Upper lobe of left lung (tissue), 6 donors: ENCODE measurements at regions not wholly inside any gene's neighbourhood (a gene's known extent, or its start where the extent isn't known, plus 50 kb on each side); places are given as distances from the start of the nearest gene placed in this dataset.
"Not testable (repeated sequence)": the region's sequence is repeated elsewhere in the genome, so short reads cannot be mapped to it uniquely, and the experiment has no call there.

Source experiments
- ATAC-seq, 2 donors: fragments of 200-7000 bp; cut with Tn5 transposase; one replicate each; pipeline ENCODE4 v1.9.1; 2022; ENCODE audit warnings: mild to moderate bottlenecking in 2 of 2, moderate library complexity in 2 of 2; ENCODE audit not compliant: low FRiP score in 2 of 2
- DNase-seq, 2 donors: peaks; one replicate each; pipeline ENCODE4 v3.0.0-alpha.2; 2019 to 2020
- H3K27ac ChIP-seq, 4 donors: fragments of 200-600 bp; sonication (generic); one replicate each; pipeline ENCODE4 v1.5.1; 2016 to 2019
- H3K27me3 ChIP-seq, 4 donors: fragments of 200-600 bp; sonication (generic); one replicate each; pipeline ENCODE4 v1.5.1; 2017 to 2019
- H3K36me3 ChIP-seq, 4 donors: fragments of 200-600 bp; sonication (generic); one replicate each; pipeline ENCODE4 v1.5.1; 2016 to 2019
- H3K4me1 ChIP-seq, 4 donors: fragments of 200-600 bp; sonication (generic); one replicate each; pipeline ENCODE4 v1.5.1; 2018 to 2019
- H3K4me3 ChIP-seq, 4 donors: fragments of 200-600 bp; sonication (generic); one replicate each; pipeline ENCODE4 v1.5.1; 2017 to 2019; ENCODE audit warnings: mild to moderate bottlenecking in 2 of 4, moderate library complexity in 1 of 4
- H3K9me3 ChIP-seq, 4 donors: fragments of 200-600 bp; sonication (generic); one replicate each; pipeline ENCODE4 v1.5.1; 2018 to 2019
- EP300 ChIP-seq, 4 donors: sonication (generic); formaldehyde crosslinking; IDR thresholded peaks; one replicate each; pipeline ENCODE4 v1.5.1; 2017; ENCODE audit warnings: antibody characterized with exemption in 4 of 4, control low read depth in 2 of 4
- POLR2A ChIP-seq, 4 donors: fragments of 450-650 bp; IDR thresholded peaks; one replicate each; pipeline ENCODE4 v1.5.1; 2016 to 2017; ENCODE audit warnings: antibody characterized with exemption in 4 of 4, mild to moderate bottlenecking in 2 of 4
- POLR2AphosphoS5 ChIP-seq, 2 donors: sonication (generic); formaldehyde crosslinking; IDR thresholded peaks; one replicate each; pipeline ENCODE4 v1.5.1; 2017; ENCODE audit warnings: antibody characterized with exemption in 2 of 2
- WGBS, 2 donors: methylation state at CpG; one replicate each; pipeline ENCODE4 v1.1.5; 2017 to 2018; 5-methylcytosine and 5-hydroxymethylcytosine counted together
- TF ChIP-seq, protein P1 (sequence below), 6 experiments: fragments of 450-650 bp in 4 of 6; fragments of 200-600 bp in 2 of 6; sonication (generic) in 2 of 6; IDR thresholded peaks; one replicate each; pipeline ENCODE4 v1.5.1; 2016 to 2019; ENCODE audit warnings: antibody characterized with exemption in 6 of 6
- donor health status: DM: no; HTN: no; CAD: no; lungs with moderate emphysema.
- donor health status: DM: no; HTN: yes; CAD: no; lungs with severe emphysema.

DNA sequence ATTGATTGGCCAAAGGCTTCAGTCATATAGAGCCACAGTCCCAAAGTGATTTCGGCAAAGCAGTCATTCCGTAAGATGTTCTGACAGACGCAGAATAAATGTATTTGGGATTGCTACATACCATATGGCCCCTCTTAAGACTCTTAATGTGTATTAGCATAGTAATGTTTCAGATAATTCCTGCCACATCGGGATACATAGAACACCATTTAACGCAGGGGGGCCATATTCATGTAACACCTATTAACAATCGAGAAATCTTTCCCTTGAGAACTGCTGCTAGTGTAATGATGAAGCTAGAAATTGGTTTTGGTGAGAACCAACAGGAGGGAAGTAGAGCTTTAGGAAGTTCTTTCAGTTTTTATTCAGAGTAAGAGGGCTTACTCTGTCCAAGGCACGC, 390.9 kb upstream of the SASH1 start:
- no peak for DNase-seq
- H3K36me3 ChIP-seq = no peaks in the 10 kb centered on the region
- 91 to 94% methylated on average over 7 of the region's 7 CpGs for WGBS, 2 donors
- no peak overlapping the region for H3K4me3 ChIP-seq
- no peak overlapping the region for H3K27ac ChIP-seq
- no peaks in the 10 kb centered on the region for H3K27me3 ChIP-seq
- TF ChIP-seq, protein P1, sequence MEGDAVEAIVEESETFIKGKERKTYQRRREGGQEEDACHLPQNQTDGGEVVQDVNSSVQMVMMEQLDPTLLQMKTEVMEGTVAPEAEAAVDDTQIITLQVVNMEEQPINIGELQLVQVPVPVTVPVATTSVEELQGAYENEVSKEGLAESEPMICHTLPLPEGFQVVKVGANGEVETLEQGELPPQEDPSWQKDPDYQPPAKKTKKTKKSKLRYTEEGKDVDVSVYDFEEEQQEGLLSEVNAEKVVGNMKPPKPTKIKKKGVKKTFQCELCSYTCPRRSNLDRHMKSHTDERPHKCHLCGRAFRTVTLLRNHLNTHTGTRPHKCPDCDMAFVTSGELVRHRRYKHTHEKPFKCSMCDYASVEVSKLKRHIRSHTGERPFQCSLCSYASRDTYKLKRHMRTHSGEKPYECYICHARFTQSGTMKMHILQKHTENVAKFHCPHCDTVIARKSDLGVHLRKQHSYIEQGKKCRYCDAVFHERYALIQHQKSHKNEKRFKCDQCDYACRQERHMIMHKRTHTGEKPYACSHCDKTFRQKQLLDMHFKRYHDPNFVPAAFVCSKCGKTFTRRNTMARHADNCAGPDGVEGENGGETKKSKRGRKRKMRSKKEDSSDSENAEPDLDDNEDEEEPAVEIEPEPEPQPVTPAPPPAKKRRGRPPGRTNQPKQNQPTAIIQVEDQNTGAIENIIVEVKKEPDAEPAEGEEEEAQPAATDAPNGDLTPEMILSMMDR (IDR thresholded peaks at IDR 0.05) = no peak
- TF ChIP-seq POLR2AphosphoS5 (IDR thresholded peaks at IDR 0.05) (no peak), POLR2A (IDR thresholded peaks at IDR 0.05) (no peak), EP300 (IDR thresholded peaks at IDR 0.05) (no peak)
- H3K9me3 ChIP-seq = no peaks in the 10 kb centered on the region
- peaks cover 10 to 20% (median 15%) of the 10 kb centered on the region in 4 donors for H3K4me1 ChIP-seq
- ATAC-seq = no peak

DNA sequence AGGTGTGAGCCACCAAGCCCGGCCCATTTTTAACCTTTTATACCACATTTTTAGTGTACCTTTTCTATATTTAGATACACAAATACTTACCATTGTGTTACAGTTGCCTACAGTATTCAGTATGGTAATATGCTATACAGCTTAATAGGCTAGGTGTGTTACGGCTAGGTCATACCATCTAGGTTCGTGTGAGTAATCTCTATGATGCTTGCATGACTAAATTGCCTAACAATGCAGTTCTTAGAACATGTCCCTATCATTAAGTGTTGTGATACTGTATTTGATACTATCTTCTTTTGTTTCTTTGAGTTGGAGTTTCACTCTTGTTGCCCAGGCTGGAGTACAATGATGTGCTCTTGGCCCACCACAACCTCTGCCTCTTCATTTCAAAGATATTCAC, 387.7 kb upstream of the SASH1 start:
- H3K4me1 ChIP-seq = peaks cover 10 to 31% (median 14%) of the 10 kb centered on the region in 4 donors
- WGBS, 2 donors = 92 to 98% methylated on average over 3 of the region's 3 CpGs
- TF ChIP-seq EP300 (IDR thresholded peaks at IDR 0.05) = no peak
- TF ChIP-seq, protein P1 (IDR thresholded peaks at IDR 0.05) = no peak
- no peak for TF ChIP-seq POLR2AphosphoS5 (IDR thresholded peaks at IDR 0.05)
- TF ChIP-seq POLR2A (IDR thresholded peaks at IDR 0.05) = no peak
- no peak overlapping the region for H3K4me3 ChIP-seq
- DNase-seq (no peak), ATAC-seq (no peak)
- H3K27ac ChIP-seq = no peak overlapping the region
- no peaks in the 10 kb centered on the region for H3K27me3 ChIP-seq
- no peaks in the 10 kb centered on the region for H3K9me3 ChIP-seq
- no peaks in the 10 kb centered on the region for H3K36me3 ChIP-seq

GRCh38 chr6:147958683-147959082, 384.0 kb upstream of the SASH1 start:
- no peak overlapping the region for H3K4me3 ChIP-seq
- H3K4me1 ChIP-seq = peaks cover 0 to 17% (median 0%) of the 10 kb centered on the region in 4 donors
- TF ChIP-seq EP300 (IDR thresholded peaks at IDR 0.05) (peak in 1 of 4 donors; percentile 33), POLR2AphosphoS5 (IDR thresholded peaks at IDR 0.05) (no peak), POLR2A (IDR thresholded peaks at IDR 0.05) (no peak)
- TF ChIP-seq, protein P1 (IDR thresholded peaks at IDR 0.05) = no peak
- peak in 1 of 2 donors; percentile 84 for DNase-seq
- ATAC-seq = peak; percentile 41 to 77
- no peak overlapping the region for H3K27ac ChIP-seq
- H3K9me3 ChIP-seq = no peaks in the 10 kb centered on the region
- no peaks in the 10 kb centered on the region for H3K36me3 ChIP-seq
- no peaks in the 10 kb centered on the region for H3K27me3 ChIP-seq
- 55 to 86% methylated on average over 2 of the region's 2 CpGs for WGBS, 2 donors

GRCh38 chr6:147961481-147962141, 381.0 kb upstream of the SASH1 start:
- H3K36me3 ChIP-seq = no peaks in the 10 kb centered on the region
- H3K27ac ChIP-seq = no peak overlapping the region
- H3K4me3 ChIP-seq = no peak overlapping the region

DNA sequence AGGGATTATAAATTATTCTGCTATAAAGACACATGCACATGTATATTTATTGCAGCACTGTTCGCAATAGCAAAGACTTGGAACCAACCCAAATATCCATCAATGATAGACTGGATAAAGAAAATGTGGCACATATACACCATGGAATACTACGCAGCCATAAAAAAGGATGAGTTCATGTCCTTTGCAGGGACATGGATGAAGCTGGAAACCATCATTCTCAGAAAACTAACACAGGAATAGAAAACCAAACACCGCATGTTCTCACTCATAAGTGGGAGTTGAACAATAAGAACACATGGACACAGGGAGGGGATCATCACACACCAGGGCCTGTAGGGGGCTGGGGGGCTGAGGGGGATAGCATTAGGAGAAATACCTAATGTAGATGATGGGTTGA, 377.2 kb upstream of the SASH1 start:
- not testable (repeated sequence) for H3K36me3 ChIP-seq, H3K9me3 ChIP-seq, H3K27ac ChIP-seq, ATAC-seq, H3K27me3 ChIP-seq, H3K4me1 ChIP-seq, DNase-seq, H3K4me3 ChIP-seq
- 94 to 96% methylated on average over 3 of the region's 3 CpGs for WGBS, 2 donors

More at GRCh38 chr6:147961481-147962141, 381.0 kb upstream of the SASH1 start:
- no peak for DNase-seq
- Histone ChIP-seq H3K27me3 (no peaks in the 10 kb centered on the region), H3K9me3 (no peaks in the 10 kb centered on the region), H3K4me1 (peaks cover 0 to 17% (median 0%) of the 10 kb centered on the region in 4 donors)
- ATAC-seq = no peak
- TF ChIP-seq EP300 (IDR thresholded peaks at IDR 0.05) (no peak), POLR2AphosphoS5 (IDR thresholded peaks at IDR 0.05) (no peak), POLR2A (IDR thresholded peaks at IDR 0.05) (no peak)
- TF ChIP-seq, protein P1 (IDR thresholded peaks at IDR 0.05) = no peak
- WGBS, 2 donors = 55% methylated on average over 2 of the region's 2 CpGs
